Activated B cell treated with CpG ODN at 0.5 μM for 24 hours (primary cell): ENCODE measurements at regions not wholly inside any gene's neighbourhood (a gene's known extent, or its start where the extent isn't known, plus 50 kb on each side); places are given as distances from the start of the nearest gene placed in this dataset.
"Not testable (repeated sequence)": the region's sequence is repeated elsewhere in the genome, so short reads cannot be mapped to it uniquely, and the experiment has no call there.

Source experiments
- ATAC-seq: fragments of 200-7000 bp; cut with Tn5 transposase; one replicate; pipeline ENCODE4 v1.10.0; 2021; ENCODE audit warnings: low read depth, mild to moderate bottlenecking, moderate library complexity
- CTCF ChIA-PET: fragments of 350-600 bp; sonication (Branson Sonifier 250); formaldehyde crosslinking; loops from one replicate; lab custom pipeline; 2021; ENCODE audit warnings: antibody characterized with exemption; lab: Charles Lee
- POLR2A ChIA-PET: fragments of 350-600 bp; sonication (Branson Sonifier 250); formaldehyde crosslinking; loops from one replicate; lab custom pipeline; 2021; ENCODE audit warnings: antibody characterized with exemption; lab: Charles Lee
- DNase-seq: peaks from one replicate; pipeline ENCODE4 v3.0.0; 2022
- H3K27ac Mint-ChIP-seq: one replicate; pipeline ENCODE4 v1.8.0; 2020; ENCODE audit warnings: mixed read lengths
- H3K27me3 Mint-ChIP-seq: one replicate; pipeline ENCODE4 v1.8.0; 2021; ENCODE audit warnings: mixed read lengths
- H3K36me3 Mint-ChIP-seq: one replicate; pipeline ENCODE4 v1.8.0; 2021; ENCODE audit warnings: low read depth, mixed read lengths
- H3K4me1 Mint-ChIP-seq: one replicate; pipeline ENCODE4 v1.8.0; 2021; ENCODE audit warnings: mixed read lengths
- H3K4me3 Mint-ChIP-seq: one replicate; pipeline ENCODE4 v1.8.0; 2020; ENCODE audit warnings: mild to moderate bottlenecking, mixed read lengths
- H3K9me3 Mint-ChIP-seq: one replicate; pipeline ENCODE4 v1.8.0; 2020; ENCODE audit warnings: mixed read lengths
- CTCF ChIP-seq: fragments of 200-600 bp; IDR thresholded peaks from one replicate; pipeline ENCODE4 v1.8.0; 2022; ENCODE audit warnings: antibody characterized with exemption, mild to moderate bottlenecking
- intact Hi-C: fragments of 100-400 bp; cut with micrococcal nuclease; formaldehyde crosslinking; loops from one replicate; pipeline ENCODE4 v1.15.1; 2024

GRCh38 chr12:30178916-30179315 is 395.2 kb upstream of the TMTC1 start:
- Mint-ChIP-seq H3K27me3 (no peaks in the 10 kb centered on the region), H3K9me3 (no peaks in the 10 kb centered on the region), H3K4me1 (no peaks in the 10 kb centered on the region), H3K27ac (no peak overlapping the region), H3K4me3 (no peak overlapping the region), H3K36me3 (no peaks in the 10 kb centered on the region)
- DNase-seq (no peak), ATAC-seq (no peak)
- ChIA-PET CTCF (no interaction called here), POLR2A (no interaction called here)
- intact Hi-C loops = no loop called here
- no peak for TF ChIP-seq CTCF

GRCh38 chr12:30169839-30170591 is 386.3 kb upstream of the TMTC1 start:
- no peak overlapping the region for H3K4me3 Mint-ChIP-seq
- H3K27me3 Mint-ChIP-seq = no peaks in the 10 kb centered on the region
- intact Hi-C loops = no loop called here
- DNase-seq (no peak), ATAC-seq (no peak)
- no peaks in the 10 kb centered on the region for H3K4me1 Mint-ChIP-seq
- no peaks in the 10 kb centered on the region for H3K36me3 Mint-ChIP-seq
- no peak overlapping the region for H3K27ac Mint-ChIP-seq
- CTCF ChIA-PET = no interaction called here
- POLR2A ChIA-PET = no interaction called here
- H3K9me3 Mint-ChIP-seq = no peaks in the 10 kb centered on the region
- no peak for TF ChIP-seq CTCF

- H3K4me3 Mint-ChIP-seq = no peak overlapping the region
- H3K36me3 Mint-ChIP-seq = no peaks in the 10 kb centered on the region
- POLR2A ChIA-PET = no interaction called here
- intact Hi-C loops = no loop called here
- no peaks in the 10 kb centered on the region for H3K9me3 Mint-ChIP-seq
- no peaks in the 10 kb centered on the region for H3K4me1 Mint-ChIP-seq
- H3K27me3 Mint-ChIP-seq = no peaks in the 10 kb centered on the region
- DNase-seq (no peak), ATAC-seq (no peak)
- no peak for TF ChIP-seq CTCF
- CTCF ChIA-PET = no interaction called here
- H3K27ac Mint-ChIP-seq = no peak overlapping the region
Observed at GRCh38 chr12:30166006-30166795, 382.5 kb upstream of the TMTC1 start.

- ATAC-seq (no peak), DNase-seq (no peak)
- TF ChIP-seq CTCF = no peak
- Mint-ChIP-seq H3K27ac (no peak overlapping the region), H3K4me1 (no peaks in the 10 kb centered on the region), H3K9me3 (peaks cover 2% of the 10 kb centered on the region), H3K27me3 (no peaks in the 10 kb centered on the region), H3K4me3 (no peak overlapping the region), H3K36me3 (no peaks in the 10 kb centered on the region)
- POLR2A ChIA-PET = no interaction called here
- CTCF ChIA-PET = no interaction called here
- intact Hi-C loops = no loop called here
Observed at GRCh38 chr12:30164382-30165318, 380.9 kb upstream of the TMTC1 start.

- H3K27ac Mint-ChIP-seq, H3K4me3 Mint-ChIP-seq, H3K9me3 Mint-ChIP-seq, H3K36me3 Mint-ChIP-seq, ATAC-seq, CTCF ChIA-PET, DNase-seq, POLR2A ChIA-PET, H3K4me1 Mint-ChIP-seq, intact Hi-C loops, H3K27me3 Mint-ChIP-seq: not testable (repeated sequence)
Observed at GRCh38 chr12:30156833-30157232, 373.1 kb upstream of the TMTC1 start.
